NCI-H2081 (cell line): ENCODE measurements at regions not wholly inside any gene's neighbourhood (a gene's known extent, or its start where the extent isn't known, plus 50 kb on each side); places are given as distances from the start of the nearest gene placed in this dataset.

Experiments used
- DNase-seq, 2 experiments: peaks; one replicate each; lab custom pipeline; 2025; lab: John Stamatoyannopoulos, UW

- no peak for DNase-seq
These were observed 129.0 kb upstream of the THBS1 start for GRCh38 chr15:39451871-39452270.

- no peak for DNase-seq
These were observed 127.3 kb upstream of the THBS1 start for GRCh38 chr15:39453620-39454019.

GRCh38 chr15:39454189-39454986 is 126.5 kb upstream of the THBS1 start:
- DNase-seq, result no peak

GRCh38 chr15:39455471-39455991 is 125.3 kb upstream of the THBS1 start:
- no peak for DNase-seq

GRCh38 chr15:39456159-39456558 is 124.7 kb upstream of the THBS1 start:
- DNase-seq, result no peak

GRCh38 chr15:39456582-39457330 is 124.1 kb upstream of the THBS1 start:
- DNase-seq, result no peak

- no peak for DNase-seq
These were observed 122.7 kb upstream of the THBS1 start for GRCh38 chr15:39458131-39458530.

- no peak for DNase-seq
These were observed 121.3 kb upstream of the THBS1 start for GRCh38 chr15:39459548-39459947.

GRCh38 chr15:39460748-39461147 is 120.1 kb upstream of the THBS1 start:
- no peak for DNase-seq

- DNase-seq, result no peak
These were observed 119.2 kb upstream of the THBS1 start for GRCh38 chr15:39461536-39462130.

- DNase-seq, result no peak
These were observed 118.2 kb upstream of the THBS1 start for GRCh38 chr15:39462691-39463090.

- no peak for DNase-seq
These were observed 114.8 kb upstream of the THBS1 start for GRCh38 chr15:39465843-39466749.

GRCh38 chr15:39466750-39467105 is 114.2 kb upstream of the THBS1 start:
- DNase-seq, result no peak

GRCh38 chr15:39468331-39468730 is 112.5 kb upstream of the THBS1 start:
- no peak for DNase-seq

GRCh38 chr15:39468828-39469227 is 112.1 kb upstream of the THBS1 start:
- DNase-seq, result no peak

GRCh38 chr15:39471785-39472574 is 108.9 kb upstream of the THBS1 start:
- DNase-seq, result no peak

GRCh38 chr15:39472621-39473297 is 108.1 kb upstream of the THBS1 start:
- DNase-seq, result no peak

- no peak for DNase-seq
These were observed 107.5 kb upstream of the THBS1 start for GRCh38 chr15:39473298-39473947.

GRCh38 chr15:39474657-39475056 is 106.2 kb upstream of the THBS1 start:
- no peak for DNase-seq

GRCh38 chr15:39478996-39479395 is 101.9 kb upstream of the THBS1 start:
- no peak for DNase-seq
